Thoracic aorta (tissue), 2 donors: ENCODE measurements at regions not wholly inside any gene's neighbourhood (a gene's known extent, or its start where the extent isn't known, plus 50 kb on each side); places are given as distances from the start of the nearest gene placed in this dataset.

Source experiments
- ATAC-seq: fragments of 150-250 bp; one replicate; pipeline ENCODE4 v1.8.0; 2017; ENCODE audit warnings: low read depth; ENCODE audit not compliant: insufficient number of reproducible peaks, low FRiP score
- DNase-seq: peaks from one replicate; pipeline ENCODE4 v3.0.0-alpha.2; 2020; ENCODE audit warnings: low spot score
- H3K27ac ChIP-seq, 2 donors: fragments of 200-600 bp; sonication (generic); 1 replicate in 1 of 2; 2 replicates in 1 of 2; pipeline ENCODE4 v1.5.1; 2016; ENCODE audit warnings: mild to moderate bottlenecking in 2 of 2, moderate library complexity in 2 of 2
- H3K27me3 ChIP-seq: fragments of 200-600 bp; sonication (generic); replicated peaks from 2 replicates; pipeline ENCODE4 v1.6.0; 2016; ENCODE audit warnings: mild to moderate bottlenecking; ENCODE audit not compliant: insufficient read depth
- H3K36me3 ChIP-seq: fragments of 200-600 bp; sonication (generic); one replicate; pipeline ENCODE4 v1.5.1; 2016
- H3K4me1 ChIP-seq, 2 donors: fragments of 200-600 bp; sonication (generic); 1 replicate in 1 of 2; 2 replicates in 1 of 2; pipeline versions ENCODE4 v1.5.1 to v1.6.0; 2016; ENCODE audit warnings: low read depth in 2 of 2, mild to moderate bottlenecking in 1 of 2; ENCODE audit not compliant: control insufficient read depth in 1 of 2
- H3K4me3 ChIP-seq: fragments of 200-600 bp; sonication (generic); 2 replicates; pipeline ENCODE4 v1.5.1; 2016; ENCODE audit warnings: mild to moderate bottlenecking
- H3K9me3 ChIP-seq: fragments of 200-600 bp; sonication (generic); 2 replicates; pipeline ENCODE4 v1.5.1; 2016
- TF ChIP-seq, protein P1 (sequence below): fragments of 200-600 bp; sonication (generic); IDR thresholded peaks from one replicate; pipeline ENCODE4 v1.5.1; 2019; ENCODE audit warnings: antibody characterized with exemption

DNA sequence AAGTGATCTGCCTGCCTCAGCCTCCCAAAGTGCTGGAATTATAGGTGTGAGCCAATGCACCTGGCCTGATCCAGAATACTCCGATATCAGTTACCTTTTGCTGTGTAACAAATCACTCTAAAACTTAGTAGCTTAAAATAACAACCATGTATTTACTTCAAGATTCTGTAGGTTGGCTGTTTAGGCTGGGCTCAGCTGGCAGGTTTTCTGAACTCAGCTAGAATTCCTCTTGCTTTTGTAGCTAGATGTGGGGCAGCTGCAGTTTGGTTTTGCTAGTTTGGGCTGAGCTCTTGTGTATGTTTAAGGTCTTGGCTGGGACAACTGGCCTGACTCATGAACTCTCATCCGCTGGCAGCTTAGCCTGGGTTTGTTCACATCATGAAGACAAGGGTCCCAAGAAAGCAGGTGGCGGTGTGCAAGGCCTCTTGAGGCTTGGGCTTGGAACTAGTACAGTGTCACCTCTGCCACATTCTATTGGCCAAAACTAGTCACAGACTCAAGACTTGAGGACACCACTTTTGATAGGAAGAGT lies 138.3 kb upstream of the SHB start:
- Histone ChIP-seq H3K9me3 (no peaks in the 10 kb centered on the region), H3K36me3 (no peaks in the 10 kb centered on the region), H3K27me3 (no peaks in the 10 kb centered on the region), H3K4me1 (no peaks in the 10 kb centered on the region), H3K4me3 (no peak overlapping the region), H3K27ac (no peak overlapping the region)
- TF ChIP-seq, protein P1, sequence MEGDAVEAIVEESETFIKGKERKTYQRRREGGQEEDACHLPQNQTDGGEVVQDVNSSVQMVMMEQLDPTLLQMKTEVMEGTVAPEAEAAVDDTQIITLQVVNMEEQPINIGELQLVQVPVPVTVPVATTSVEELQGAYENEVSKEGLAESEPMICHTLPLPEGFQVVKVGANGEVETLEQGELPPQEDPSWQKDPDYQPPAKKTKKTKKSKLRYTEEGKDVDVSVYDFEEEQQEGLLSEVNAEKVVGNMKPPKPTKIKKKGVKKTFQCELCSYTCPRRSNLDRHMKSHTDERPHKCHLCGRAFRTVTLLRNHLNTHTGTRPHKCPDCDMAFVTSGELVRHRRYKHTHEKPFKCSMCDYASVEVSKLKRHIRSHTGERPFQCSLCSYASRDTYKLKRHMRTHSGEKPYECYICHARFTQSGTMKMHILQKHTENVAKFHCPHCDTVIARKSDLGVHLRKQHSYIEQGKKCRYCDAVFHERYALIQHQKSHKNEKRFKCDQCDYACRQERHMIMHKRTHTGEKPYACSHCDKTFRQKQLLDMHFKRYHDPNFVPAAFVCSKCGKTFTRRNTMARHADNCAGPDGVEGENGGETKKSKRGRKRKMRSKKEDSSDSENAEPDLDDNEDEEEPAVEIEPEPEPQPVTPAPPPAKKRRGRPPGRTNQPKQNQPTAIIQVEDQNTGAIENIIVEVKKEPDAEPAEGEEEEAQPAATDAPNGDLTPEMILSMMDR: no peak
- ATAC-seq: no peak
- DNase-seq: no peak

DNA sequence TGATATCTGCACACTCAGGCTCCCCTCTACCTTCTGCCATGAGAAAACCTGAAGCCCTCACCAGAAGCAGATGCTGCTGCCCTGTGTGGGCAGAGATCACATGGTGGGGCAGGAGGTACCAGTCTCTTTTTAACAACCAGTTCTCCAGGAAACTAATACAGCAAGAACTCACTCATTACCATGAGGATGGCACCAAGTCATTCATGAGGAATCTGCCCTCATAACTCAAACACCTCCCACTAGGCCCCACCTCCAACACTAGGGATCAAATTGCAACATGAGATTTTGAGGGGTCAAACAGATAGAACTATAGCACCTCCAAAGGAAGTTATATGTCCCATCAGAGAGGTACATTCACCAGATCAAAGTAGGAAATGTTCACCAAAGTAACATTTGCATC lies 136.3 kb upstream of the SHB start:
- Histone ChIP-seq H3K9me3 (no peaks in the 10 kb centered on the region), H3K27ac (no peak overlapping the region), H3K4me3 (no peak overlapping the region), H3K27me3 (no peaks in the 10 kb centered on the region), H3K4me1 (no peaks in the 10 kb centered on the region), H3K36me3 (no peaks in the 10 kb centered on the region)
- no peak for DNase-seq
- ATAC-seq: no peak
- TF ChIP-seq, protein P1: no peak

DNA sequence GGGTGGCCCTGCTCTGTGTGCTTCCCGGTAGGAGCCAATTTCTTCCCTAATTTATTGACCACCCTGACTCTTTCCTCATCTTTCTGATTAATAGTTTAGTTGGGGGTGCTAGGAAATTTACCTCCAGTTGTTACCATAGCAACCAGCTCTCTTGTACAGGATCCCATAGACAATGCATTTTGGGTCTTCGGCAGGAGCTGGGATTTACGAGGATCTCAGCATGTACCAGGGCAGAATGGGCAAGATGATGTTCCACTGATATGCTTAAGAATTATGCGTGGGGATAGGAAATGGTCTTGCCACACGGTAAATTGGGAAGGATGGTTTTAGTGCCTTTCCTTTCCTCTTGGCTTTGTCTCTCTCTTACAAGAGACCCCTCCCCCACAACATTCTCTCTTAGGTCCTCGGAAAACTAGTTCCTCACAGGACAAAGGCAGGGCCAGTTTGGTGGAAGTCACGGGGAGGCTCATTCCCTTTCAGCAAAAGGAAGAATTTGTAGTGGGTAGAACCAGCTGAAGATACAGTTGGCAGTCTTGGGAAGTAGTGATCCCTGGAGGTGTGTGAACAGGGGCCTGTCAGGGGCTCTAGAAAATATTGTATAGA lies 133.4 kb upstream of the SHB start:
- Histone ChIP-seq H3K27me3 (no peaks in the 10 kb centered on the region), H3K4me3 (no peak overlapping the region), H3K4me1 (no peaks in the 10 kb centered on the region), H3K36me3 (no peaks in the 10 kb centered on the region), H3K9me3 (no peaks in the 10 kb centered on the region), H3K27ac (no peak overlapping the region)
- DNase-seq: no peak
- ATAC-seq: no peak
- TF ChIP-seq, protein P1: no peak

DNA sequence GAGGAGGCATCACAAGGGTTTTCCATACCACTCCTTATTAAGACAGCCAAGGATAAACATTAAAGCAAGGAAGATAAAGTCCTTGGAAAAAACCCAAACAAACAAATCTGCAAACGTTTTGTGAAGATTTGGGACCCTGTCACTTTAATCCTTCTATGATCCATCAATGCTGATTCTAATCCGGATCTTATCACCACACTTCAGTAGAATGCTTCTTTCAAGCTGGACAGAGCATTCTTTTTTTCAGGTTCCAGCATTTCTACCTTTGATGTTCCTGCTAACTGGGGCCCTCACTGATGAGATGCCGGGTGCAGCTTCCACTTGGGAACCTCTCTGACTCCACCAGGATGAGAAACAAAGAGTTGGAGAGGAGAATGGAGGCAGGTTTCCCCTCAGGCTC lies 132.8 kb upstream of the SHB start:
- Histone ChIP-seq H3K9me3 (no peaks in the 10 kb centered on the region), H3K4me3 (no peak overlapping the region), H3K27ac (no peak overlapping the region), H3K36me3 (no peaks in the 10 kb centered on the region), H3K4me1 (no peaks in the 10 kb centered on the region), H3K27me3 (no peaks in the 10 kb centered on the region)
- TF ChIP-seq, protein P1: no peak
- ATAC-seq (no peak), DNase-seq (no peak)

DNA sequence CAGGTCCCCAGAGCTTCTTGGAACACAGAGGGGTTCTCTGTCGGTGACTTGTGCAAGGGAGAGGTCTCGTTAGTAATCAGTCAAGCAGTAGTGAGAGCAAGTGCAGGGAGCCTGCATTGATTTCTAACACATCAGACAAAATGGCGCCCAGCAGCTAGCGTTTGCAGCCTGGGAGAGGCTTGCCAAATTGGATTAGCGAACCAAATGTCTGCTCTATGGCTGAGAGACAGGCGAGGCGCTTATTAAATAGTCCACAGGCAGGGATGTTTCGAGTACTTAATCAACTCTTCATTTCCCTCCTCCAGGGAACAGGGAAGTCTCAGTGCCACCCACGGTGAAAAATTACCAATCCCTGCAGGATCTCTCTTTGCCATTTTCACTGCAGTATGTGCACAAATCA lies 131.4 kb upstream of the SHB start:
- Histone ChIP-seq H3K36me3 (no peaks in the 10 kb centered on the region), H3K4me1 (no peaks in the 10 kb centered on the region), H3K9me3 (no peaks in the 10 kb centered on the region), H3K4me3 (no peak overlapping the region), H3K27ac (no peak overlapping the region), H3K27me3 (no peaks in the 10 kb centered on the region)
- TF ChIP-seq, protein P1: no peak
- ATAC-seq: no peak
- DNase-seq: no peak
